NCI-H446 treated with DMSO at 0.1 percent for 48 hours (cell line): ENCODE measurements at regions not wholly inside any gene's neighbourhood (a gene's known extent, or its start where the extent isn't known, plus 50 kb on each side); places are given as distances from the start of the nearest gene placed in this dataset.
"Not testable (repeated sequence)": the region's sequence is repeated elsewhere in the genome, so short reads cannot be mapped to it uniquely, and the experiment has no call there.

Source experiments
- DNase-seq: peaks from one replicate; lab custom pipeline; 2025; lab: John Stamatoyannopoulos, UW

DNA sequence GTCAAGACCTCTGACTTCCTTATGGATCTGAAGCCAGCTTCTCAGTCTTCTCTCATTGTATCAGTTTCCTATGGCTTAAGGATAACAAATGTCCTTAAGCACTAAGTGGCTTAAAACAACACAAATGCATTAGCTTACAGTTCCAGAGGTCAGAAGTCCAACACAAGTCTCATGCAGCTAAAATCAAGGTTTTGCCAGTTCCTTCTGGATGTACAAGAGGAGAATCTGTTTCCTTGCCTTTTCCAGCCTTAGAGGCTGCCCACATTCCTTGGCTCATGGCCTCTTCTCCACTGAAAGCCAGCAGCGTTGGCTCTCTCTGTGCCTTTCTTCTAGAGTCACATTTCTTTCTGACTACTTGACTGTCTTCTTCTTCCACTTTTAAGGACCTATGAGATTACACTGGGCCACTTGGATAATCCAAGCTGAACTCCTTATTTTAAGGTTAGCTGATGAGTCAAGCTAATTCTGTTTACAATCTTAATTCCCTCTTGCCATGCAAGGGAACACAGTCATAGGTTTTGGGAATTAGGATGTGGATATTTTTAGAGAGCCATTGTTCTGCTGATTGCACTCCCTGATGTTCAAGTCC, 179.0 kb downstream of the BCAS1 start:
- no peak for DNase-seq

- no peak for DNase-seq
Observed at GRCh38 chr20:53890443-53891305, 179.7 kb downstream of the BCAS1 start.

DNA sequence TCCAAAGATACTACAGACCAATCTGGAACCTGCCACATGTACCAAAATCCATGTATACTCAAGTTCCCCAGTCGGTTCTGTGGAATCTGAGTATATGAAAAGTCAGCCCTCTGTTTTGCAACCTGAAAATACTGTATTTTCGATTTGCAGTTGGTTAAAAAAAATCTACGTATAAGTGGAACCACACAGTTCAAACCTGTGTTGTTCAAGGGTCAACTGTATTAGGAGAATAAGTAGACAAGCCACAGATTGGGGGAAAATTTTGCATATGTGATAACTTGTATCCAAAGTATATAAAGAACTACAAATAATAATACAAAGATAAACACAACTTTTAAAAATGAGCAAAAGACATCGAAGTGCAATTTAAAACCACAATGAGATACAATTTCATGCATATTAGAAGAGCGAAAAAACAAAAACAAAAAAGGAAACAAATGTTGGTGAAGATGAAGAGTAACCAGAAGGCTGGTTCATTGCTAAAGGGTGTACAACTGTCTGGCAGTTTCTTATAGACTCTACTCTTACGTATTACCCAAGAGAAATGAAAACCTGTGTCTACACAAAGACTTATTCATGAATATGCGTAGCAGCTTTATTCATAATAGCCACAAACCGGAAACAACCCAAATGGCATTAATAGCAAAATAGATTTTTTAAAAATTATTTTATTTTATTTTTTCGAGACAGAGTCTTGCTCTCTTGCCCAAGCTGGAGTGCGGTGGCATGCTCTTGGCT, 180.8 kb downstream of the BCAS1 start:
- DNase-seq: no peak

GRCh38 chr20:53888951-53889350, 181.4 kb downstream of the BCAS1 start:
- no peak for DNase-seq

GRCh38 chr20:53888510-53888909, 181.9 kb downstream of the BCAS1 start:
- no peak for DNase-seq

GRCh38 chr20:53887973-53888372, 182.4 kb downstream of the BCAS1 start:
- no peak for DNase-seq

GRCh38 chr20:53884859-53885541, 185.4 kb downstream of the BCAS1 start:
- no peak for DNase-seq

GRCh38 chr20:53883098-53883911, 187.1 kb downstream of the BCAS1 start:
- no peak for DNase-seq

DNA sequence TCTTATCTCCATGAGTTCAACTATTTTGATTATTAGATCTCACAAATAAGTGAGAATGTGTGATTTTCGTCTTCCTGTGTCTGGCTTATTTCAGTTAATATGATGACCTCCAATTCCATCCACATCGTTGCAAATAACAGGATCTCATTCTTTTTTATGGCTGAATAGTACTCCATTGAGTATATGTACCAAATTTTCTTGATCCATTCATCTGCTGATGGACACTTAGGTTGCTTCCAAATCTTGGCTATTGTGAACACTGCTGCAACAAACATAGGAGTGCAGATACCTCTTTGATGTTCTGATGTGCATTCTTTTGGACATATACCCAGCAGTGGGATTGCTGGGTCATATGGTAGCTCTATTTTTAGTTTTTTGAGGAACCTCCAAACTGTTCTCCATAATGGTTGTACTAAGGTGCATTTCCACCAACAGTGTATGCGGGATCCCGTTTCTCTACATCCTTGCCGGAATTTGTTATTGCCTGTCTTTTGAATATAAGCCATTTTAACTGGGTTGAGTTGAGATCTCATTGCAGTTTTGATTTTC, 187.9 kb downstream of the BCAS1 start:
- DNase-seq: not testable (repeated sequence)

DNA sequence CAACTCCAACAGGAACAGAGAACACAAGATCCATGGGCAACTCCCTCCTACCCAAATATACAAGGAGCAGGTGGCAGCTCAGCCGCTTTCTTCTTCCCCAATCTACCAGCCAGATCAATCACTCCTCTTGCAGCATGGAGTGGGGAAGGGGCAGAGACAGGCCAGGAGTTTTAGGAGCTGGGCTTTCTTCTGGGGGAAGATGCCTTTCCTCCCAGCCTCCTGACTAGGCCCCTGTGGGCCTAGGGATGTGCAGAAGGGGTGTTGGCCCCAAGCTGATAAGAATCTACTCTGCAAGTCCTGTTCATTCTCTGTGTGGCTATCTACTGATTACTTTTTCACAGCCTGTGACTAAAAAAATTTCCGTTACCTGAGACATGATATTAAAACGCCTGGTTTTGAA, 189.0 kb downstream of the BCAS1 start:
- DNase-seq: no peak

- no peak for DNase-seq
Observed at GRCh38 chr20:53880108-53880641, 190.2 kb downstream of the BCAS1 start.

DNA sequence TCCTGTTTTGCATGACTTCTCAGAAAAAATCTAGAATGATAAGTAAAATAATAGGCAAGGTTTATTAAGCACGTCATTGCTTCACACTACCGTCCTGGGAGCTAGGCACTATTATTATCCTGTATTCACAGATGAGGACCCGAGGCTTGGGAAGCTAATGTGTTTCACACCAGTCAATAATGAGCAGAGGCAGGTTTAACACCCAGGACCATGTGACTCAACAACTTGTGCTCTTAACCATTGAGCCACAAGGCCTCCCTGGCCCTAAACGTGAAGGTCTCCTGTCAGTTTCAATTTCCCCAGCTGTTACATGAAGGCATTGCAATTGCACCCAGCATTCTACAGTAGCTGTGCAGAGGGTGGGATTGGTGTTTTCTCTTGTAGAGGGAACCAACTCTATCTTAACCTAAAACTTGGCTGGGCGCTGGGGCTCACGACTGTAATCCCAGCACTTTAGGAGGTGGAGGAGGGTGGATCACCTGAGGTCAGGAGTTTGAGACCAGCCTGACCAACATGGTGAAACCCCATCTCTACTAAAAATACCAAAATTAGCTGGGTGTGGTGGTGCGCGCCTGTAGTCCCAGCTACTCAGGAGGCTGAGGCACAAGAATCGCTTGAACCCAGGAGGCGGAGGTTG, 191.2 kb downstream of the BCAS1 start:
- DNase-seq: no peak

- no peak for DNase-seq
Observed at GRCh38 chr20:53878262-53879047, 191.9 kb downstream of the BCAS1 start.

GRCh38 chr20:53876956-53877355, 193.4 kb downstream of the BCAS1 start:
- no peak for DNase-seq

DNA sequence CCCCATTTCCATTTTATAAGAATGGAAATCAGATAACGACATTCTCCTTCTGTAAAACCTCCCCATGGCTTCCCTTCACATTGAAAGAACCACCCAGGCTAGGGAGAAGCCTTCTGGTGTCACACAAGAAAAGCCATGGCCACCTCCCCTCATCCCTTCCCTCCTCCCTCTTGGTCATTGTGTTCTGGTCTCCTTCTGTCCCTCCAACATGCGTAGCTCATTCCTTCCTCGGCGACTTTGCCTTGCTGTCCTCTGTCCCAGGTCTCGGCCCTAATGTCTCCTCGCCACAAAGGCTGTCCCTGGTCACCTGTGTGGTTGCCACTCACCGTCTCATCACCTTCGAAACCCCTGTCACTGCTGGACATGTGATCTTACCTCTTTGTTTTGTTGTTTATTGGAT, 193.9 kb downstream of the BCAS1 start:
- no peak for DNase-seq

GRCh38 chr20:53875452-53875851, 194.9 kb downstream of the BCAS1 start:
- DNase-seq: no peak

DNA sequence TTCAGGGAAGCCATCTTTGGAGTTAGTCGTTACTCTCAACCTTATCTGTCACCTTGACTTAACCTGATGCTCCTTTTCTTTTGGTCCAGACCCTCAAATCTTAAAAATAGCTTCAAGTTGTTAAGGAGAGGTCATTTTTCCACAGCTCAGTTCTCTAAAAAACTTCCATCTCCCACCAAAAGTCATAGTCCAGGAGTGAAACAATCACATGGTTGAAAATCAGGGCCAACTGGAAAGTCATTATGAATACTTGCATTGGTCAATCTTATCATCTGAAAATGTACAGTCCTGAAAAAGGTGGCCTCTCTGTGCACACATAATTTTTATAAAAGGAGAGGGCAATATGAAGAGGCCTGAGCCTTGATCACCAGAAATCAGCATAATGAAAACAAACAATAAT, 195.7 kb downstream of the BCAS1 start:
- DNase-seq: no peak

- DNase-seq: no peak
Observed at GRCh38 chr20:53874104-53874503, 196.3 kb downstream of the BCAS1 start.

- no peak for DNase-seq
Observed at GRCh38 chr20:53873230-53873604, 197.2 kb downstream of the BCAS1 start.
